Immature natural killer cell (primary cell): ENCODE measurements at regions not wholly inside any gene's neighbourhood (a gene's known extent, or its start where the extent isn't known, plus 50 kb on each side); places are given as distances from the start of the nearest gene placed in this dataset.

ENCODE experiments used
- DNase-seq, 3 donors: peaks; one replicate each; pipeline ENCODE4 v3.0.0; 2022; ENCODE audit warnings: mixed read lengths in 1 of 3
- H3K27ac Mint-ChIP-seq, 6 donors: one replicate each; pipeline ENCODE4 v1.8.0; 2020; ENCODE audit warnings: mixed read lengths in 6 of 6, mild to moderate bottlenecking in 5 of 6, inconsistent platforms in 4 of 6, moderate library complexity in 3 of 6
- H3K27me3 Mint-ChIP-seq, 3 donors: one replicate each; pipeline ENCODE4 v1.8.0; 2020 to 2021; ENCODE audit warnings: low read depth in 3 of 3, mild to moderate bottlenecking in 3 of 3, mixed read lengths in 3 of 3, moderate library complexity in 3 of 3, inconsistent platforms in 1 of 3
- H3K36me3 Mint-ChIP-seq, 3 donors: one replicate each; pipeline ENCODE4 v1.8.0; 2020; ENCODE audit warnings: mixed read lengths in 3 of 3, inconsistent platforms in 2 of 3, mild to moderate bottlenecking in 2 of 3
- H3K4me1 Mint-ChIP-seq, 2 donors: one replicate each; pipeline ENCODE4 v1.8.0; 2020; ENCODE audit warnings: inconsistent platforms in 2 of 2, mild to moderate bottlenecking in 2 of 2, mixed read lengths in 2 of 2, moderate library complexity in 1 of 2
- H3K4me3 Mint-ChIP-seq, 5 donors: one replicate each; pipeline ENCODE4 v1.8.0; 2020; ENCODE audit warnings: mild to moderate bottlenecking in 5 of 5, mixed read lengths in 5 of 5, inconsistent platforms in 3 of 5, moderate library complexity in 3 of 5
- H3K9me3 Mint-ChIP-seq, 6 donors: one replicate each; pipeline ENCODE4 v1.8.0; 2020; ENCODE audit warnings: mild to moderate bottlenecking in 6 of 6, mixed read lengths in 6 of 6, inconsistent platforms in 4 of 6, moderate library complexity in 3 of 6

GRCh38 chr18:25962919-25963318 lies 127.5 kb downstream of the SS18 start:
- H3K27ac Mint-ChIP-seq = no peak overlapping the region
- H3K4me1 Mint-ChIP-seq = peaks cover 0 to 10% of the 10 kb centered on the region in 2 donors
- H3K9me3 Mint-ChIP-seq = no peaks in the 10 kb centered on the region
- DNase-seq = no peak
- H3K4me3 Mint-ChIP-seq = peak overlapping the region in 1 of 5 donors; percentile 10
- H3K36me3 Mint-ChIP-seq = no peaks in the 10 kb centered on the region
- peaks cover 1 to 8% (median 3%) of the 10 kb centered on the region in 3 donors for H3K27me3 Mint-ChIP-seq

- Mint-ChIP-seq H3K27ac (no peak overlapping the region), H3K9me3 (no peaks in the 10 kb centered on the region), H3K4me1 (peaks cover 4 to 13% of the 10 kb centered on the region in 2 donors), H3K36me3 (no peaks in the 10 kb centered on the region), H3K27me3 (peaks cover 1 to 8% (median 3%) of the 10 kb centered on the region in 3 donors), H3K4me3 (no peak overlapping the region)
- peak in 2 of 3 donors; percentile 22 to 27 for DNase-seq
Measured at GRCh38 chr18:25962176-25962575, 128.2 kb downstream of the SS18 start.

GRCh38 chr18:25957017-25957416 lies 133.4 kb downstream of the SS18 start:
- H3K4me1 Mint-ChIP-seq = peaks cover 20 to 23% of the 10 kb centered on the region in 2 donors
- peak overlapping the region in 1 of 6 donors; percentile 71 for H3K27ac Mint-ChIP-seq
- H3K36me3 Mint-ChIP-seq = no peaks in the 10 kb centered on the region
- H3K27me3 Mint-ChIP-seq = peaks cover 0 to 3% (median 0%) of the 10 kb centered on the region in 3 donors
- peak overlapping the region in 2 of 5 donors; percentile 11 to 29 for H3K4me3 Mint-ChIP-seq
- H3K9me3 Mint-ChIP-seq = no peaks in the 10 kb centered on the region
- no peak for DNase-seq

GRCh38 chr18:25953111-25953510 lies 137.3 kb downstream of the SS18 start:
- Mint-ChIP-seq H3K27me3 (peaks cover 0 to 5% (median 0%) of the 10 kb centered on the region in 3 donors), H3K27ac (peak overlapping the region in 4 of 6 donors; percentile 43 to 73 (median 70))

GRCh38 chr18:25950321-25950720 lies 140.1 kb downstream of the SS18 start:
- H3K9me3 Mint-ChIP-seq = peaks cover 0 to 2% (median 0%) of the 10 kb centered on the region in 6 donors
- H3K4me3 Mint-ChIP-seq = no peak overlapping the region
- peaks cover 0 to 5% (median 0%) of the 10 kb centered on the region in 3 donors for H3K27me3 Mint-ChIP-seq
- no peak overlapping the region for H3K27ac Mint-ChIP-seq
- H3K4me1 Mint-ChIP-seq = peaks cover 12 to 15% of the 10 kb centered on the region in 2 donors
- H3K36me3 Mint-ChIP-seq = no peaks in the 10 kb centered on the region
- DNase-seq = no peak

More at GRCh38 chr18:25953111-25953510, 137.3 kb downstream of the SS18 start:
- Mint-ChIP-seq H3K4me3 (peak overlapping the region in 4 of 5 donors; percentile 64 to 79 (median 71)), H3K4me1 (peaks cover 20% of the 10 kb centered on the region in 2 donors), H3K36me3 (no peaks in the 10 kb centered on the region), H3K9me3 (peaks cover 0 to 2% (median 0%) of the 10 kb centered on the region in 6 donors)
- DNase-seq = no peak

GRCh38 chr18:25946540-25946939 lies 143.9 kb downstream of the SS18 start:
- no peak overlapping the region for H3K27ac Mint-ChIP-seq
- DNase-seq = no peak
- peaks cover 0 to 5% (median under 1%) of the 10 kb centered on the region in 3 donors for H3K27me3 Mint-ChIP-seq
- no peaks in the 10 kb centered on the region for H3K4me1 Mint-ChIP-seq
- H3K4me3 Mint-ChIP-seq = no peak overlapping the region
- peaks cover 0 to 5% (median 0%) of the 10 kb centered on the region in 6 donors for H3K9me3 Mint-ChIP-seq
- no peaks in the 10 kb centered on the region for H3K36me3 Mint-ChIP-seq

GRCh38 chr18:25935356-25935755 lies 155.1 kb downstream of the SS18 start:
- peaks cover 0 to 1% (median 0%) of the 10 kb centered on the region in 6 donors for H3K9me3 Mint-ChIP-seq

GRCh38 chr18:25931126-25931525 lies 159.3 kb downstream of the SS18 start:
- H3K36me3 Mint-ChIP-seq = no peaks in the 10 kb centered on the region
- no peak overlapping the region for H3K4me3 Mint-ChIP-seq
- H3K4me1 Mint-ChIP-seq = no peaks in the 10 kb centered on the region
- no peak for DNase-seq
- no peak overlapping the region for H3K27ac Mint-ChIP-seq
- peaks cover 0 to 9% (median 7%) of the 10 kb centered on the region in 3 donors for H3K27me3 Mint-ChIP-seq
- no peaks in the 10 kb centered on the region for H3K9me3 Mint-ChIP-seq

More at GRCh38 chr18:25935356-25935755, 155.1 kb downstream of the SS18 start:
- Mint-ChIP-seq H3K36me3 (no peaks in the 10 kb centered on the region), H3K27ac (no peak overlapping the region), H3K27me3 (peaks cover 5 to 10% (median 7%) of the 10 kb centered on the region in 3 donors), H3K4me1 (no peaks in the 10 kb centered on the region), H3K4me3 (no peak overlapping the region)
- no peak for DNase-seq

GRCh38 chr18:25929787-25930186 lies 160.6 kb downstream of the SS18 start:
- H3K9me3 Mint-ChIP-seq = no peaks in the 10 kb centered on the region
- H3K36me3 Mint-ChIP-seq = no peaks in the 10 kb centered on the region
- no peak for DNase-seq
- no peaks in the 10 kb centered on the region for H3K4me1 Mint-ChIP-seq
- peaks cover 0 to 8% (median 4%) of the 10 kb centered on the region in 3 donors for H3K27me3 Mint-ChIP-seq
- H3K27ac Mint-ChIP-seq = no peak overlapping the region
- H3K4me3 Mint-ChIP-seq = no peak overlapping the region

GRCh38 chr18:25927830-25928229 lies 162.6 kb downstream of the SS18 start:
- Mint-ChIP-seq H3K9me3 (no peaks in the 10 kb centered on the region), H3K36me3 (no peaks in the 10 kb centered on the region), H3K4me1 (no peaks in the 10 kb centered on the region), H3K4me3 (no peak overlapping the region), H3K27me3 (peaks cover 0 to 8% (median 0%) of the 10 kb centered on the region in 3 donors), H3K27ac (no peak overlapping the region)
- DNase-seq = no peak

- Mint-ChIP-seq H3K4me1 (no peaks in the 10 kb centered on the region), H3K27me3 (peaks cover 0 to 12% (median 1%) of the 10 kb centered on the region in 3 donors), H3K36me3 (no peaks in the 10 kb centered on the region), H3K4me3 (no peak overlapping the region), H3K9me3 (no peaks in the 10 kb centered on the region), H3K27ac (no peak overlapping the region)
- DNase-seq = no peak
Measured at GRCh38 chr18:25923193-25923592, 167.2 kb downstream of the SS18 start.

- H3K36me3 Mint-ChIP-seq = no peaks in the 10 kb centered on the region
- H3K27me3 Mint-ChIP-seq = peaks cover 0 to 9% (median 1%) of the 10 kb centered on the region in 3 donors
- H3K4me1 Mint-ChIP-seq = no peaks in the 10 kb centered on the region
- peak overlapping the region in 1 of 6 donors; percentile 58 for H3K27ac Mint-ChIP-seq
- peak; percentile 16 to 21 (median 20) for DNase-seq
- no peak overlapping the region for H3K4me3 Mint-ChIP-seq
- H3K9me3 Mint-ChIP-seq = no peaks in the 10 kb centered on the region
Measured at GRCh38 chr18:25921677-25922421, 168.6 kb downstream of the SS18 start.

GRCh38 chr18:25915907-25916306 lies 174.5 kb downstream of the SS18 start:
- H3K36me3 Mint-ChIP-seq = no peaks in the 10 kb centered on the region
- H3K9me3 Mint-ChIP-seq = peaks cover 0 to 3% (median 0%) of the 10 kb centered on the region in 6 donors
- no peak overlapping the region for H3K27ac Mint-ChIP-seq
- no peak for DNase-seq
- H3K27me3 Mint-ChIP-seq = peaks cover 0 to 6% (median 3%) of the 10 kb centered on the region in 3 donors
- no peaks in the 10 kb centered on the region for H3K4me1 Mint-ChIP-seq
- no peak overlapping the region for H3K4me3 Mint-ChIP-seq

- peaks cover 0 to 2% (median 0%) of the 10 kb centered on the region in 6 donors for H3K9me3 Mint-ChIP-seq
- no peak overlapping the region for H3K4me3 Mint-ChIP-seq
- H3K27me3 Mint-ChIP-seq = peaks cover 3 to 8% (median 5%) of the 10 kb centered on the region in 3 donors
- H3K36me3 Mint-ChIP-seq = no peaks in the 10 kb centered on the region
- DNase-seq = no peak
- H3K4me1 Mint-ChIP-seq = no peaks in the 10 kb centered on the region
- no peak overlapping the region for H3K27ac Mint-ChIP-seq
Measured at GRCh38 chr18:25898965-25899364, 191.4 kb downstream of the SS18 start.
